Frontal cortex (tissue), 3 donors: ENCODE measurements at regions not wholly inside any gene's neighbourhood (a gene's known extent, or its start where the extent isn't known, plus 50 kb on each side); places are given as distances from the start of the nearest gene placed in this dataset.

Experiments
- DNase-seq, 2 donors: peaks; one replicate each; pipeline ENCODE4 v3.0.0; 2012; ENCODE audit warnings: low spot score in 2 of 2
- FAIRE-seq: peaks from 2 replicates; lab custom pipeline; 2012; peaks lifted over from hg19 to GRCh38; lab: Jason Lieb, UNC
- donor health status: control.
- donor health status: control.
- donor health status: control.

DNA sequence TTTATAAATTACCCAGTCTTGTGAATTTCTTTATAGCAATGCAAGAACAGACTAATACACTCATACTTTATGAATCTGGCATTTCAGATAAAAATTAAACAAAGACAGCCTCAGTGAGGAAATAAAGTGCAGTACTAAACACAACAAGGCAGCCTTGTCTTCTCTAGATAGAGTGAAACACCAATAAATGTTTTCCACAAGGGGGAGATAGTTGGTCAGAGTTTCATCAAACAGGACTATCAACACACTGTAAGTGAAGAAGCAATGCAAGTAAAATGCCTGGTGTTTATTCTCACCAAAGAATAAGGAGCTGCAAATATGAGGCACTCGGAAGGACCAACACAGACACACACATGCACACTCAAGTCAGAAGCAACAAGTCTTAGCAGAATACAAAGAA, 62.8 kb downstream of the FAM9B start:
- no peak for DNase-seq
- FAIRE-seq: no peak

DNA sequence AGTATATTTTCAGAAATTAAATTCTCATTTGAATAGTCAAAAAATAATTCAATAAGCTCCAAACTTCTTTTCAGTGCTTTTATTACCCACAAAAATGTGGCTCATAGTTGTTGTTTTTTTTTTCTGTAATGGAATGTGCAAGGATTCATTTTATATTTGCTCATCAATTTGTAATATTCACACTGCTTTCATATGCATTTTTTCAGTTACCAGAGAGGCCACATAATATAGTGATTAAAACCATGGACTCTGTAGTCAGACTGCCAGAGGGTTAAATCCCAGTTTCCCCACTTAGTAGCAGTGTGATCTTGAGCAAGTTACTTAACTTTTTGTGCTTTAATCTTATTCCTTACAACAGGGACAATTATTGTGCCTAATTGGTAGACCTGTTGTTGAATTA, 64.5 kb downstream of the FAM9B start:
- no peak for DNase-seq
- no peak for FAIRE-seq

DNA sequence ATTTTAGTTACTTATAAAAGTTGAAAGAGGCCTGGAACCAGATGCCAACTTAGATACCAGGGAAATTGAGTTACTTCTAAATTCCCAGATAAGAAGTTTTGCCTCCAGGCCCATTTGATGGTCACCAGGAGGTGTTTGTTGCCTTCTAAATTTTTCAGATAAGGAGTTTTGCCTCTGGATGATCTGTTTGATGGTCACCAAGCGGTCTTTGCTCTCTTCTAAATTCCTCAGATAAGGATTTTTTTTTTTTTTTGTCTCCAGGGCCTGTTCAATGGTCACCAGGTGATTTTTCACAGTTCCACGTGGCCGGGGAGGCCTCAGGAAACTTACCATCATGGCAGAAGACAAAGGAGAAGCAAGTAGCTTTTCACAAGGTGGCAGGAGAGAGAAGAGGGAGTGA, 66.5 kb downstream of the FAM9B start:
- DNase-seq: no peak
- FAIRE-seq: no peak

DNA sequence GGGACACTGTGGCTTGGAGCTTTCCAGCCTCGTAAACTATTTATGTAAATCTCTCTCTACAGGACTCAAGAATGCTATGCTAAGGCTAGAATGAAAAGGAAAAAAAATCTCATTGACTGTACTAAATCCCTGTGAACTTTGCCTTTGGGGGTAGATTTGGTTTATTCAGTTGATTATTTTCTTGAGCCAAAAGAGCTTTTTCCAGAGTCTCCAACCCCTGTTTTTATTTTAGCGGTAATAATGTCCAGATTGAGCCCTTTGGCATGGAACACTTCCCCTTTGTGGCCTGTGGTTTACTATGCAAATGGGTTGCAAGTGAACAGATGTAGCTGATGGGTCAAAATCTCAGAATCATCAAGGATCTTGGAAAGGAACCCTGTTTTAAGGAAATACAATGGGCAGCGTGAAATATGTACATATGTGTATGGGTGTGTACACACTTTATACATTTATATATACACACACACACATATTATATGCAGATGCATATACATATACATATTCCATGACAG, 72.9 kb downstream of the FAM9B start:
- FAIRE-seq (no peak), DNase-seq (no peak)

DNA sequence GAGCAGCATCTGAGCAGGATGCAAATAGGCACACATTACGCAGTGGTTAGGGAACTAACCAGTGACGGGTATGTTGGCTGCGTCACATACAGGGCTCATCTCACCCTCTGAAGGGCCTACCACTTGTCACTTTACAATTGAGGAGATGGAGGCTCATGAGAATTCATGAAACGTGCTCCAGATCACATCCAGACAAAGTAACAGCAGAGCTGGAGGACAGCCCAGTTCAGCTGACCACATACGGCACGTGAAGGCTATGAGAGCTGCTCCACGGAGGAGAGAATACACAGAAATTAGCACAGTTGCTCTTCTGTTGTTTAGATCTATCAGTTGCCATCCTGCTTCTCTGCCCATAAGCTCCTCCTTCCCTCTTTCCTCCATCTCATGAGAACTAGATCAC, 78.4 kb downstream of the FAM9B start:
- no peak for DNase-seq

DNA sequence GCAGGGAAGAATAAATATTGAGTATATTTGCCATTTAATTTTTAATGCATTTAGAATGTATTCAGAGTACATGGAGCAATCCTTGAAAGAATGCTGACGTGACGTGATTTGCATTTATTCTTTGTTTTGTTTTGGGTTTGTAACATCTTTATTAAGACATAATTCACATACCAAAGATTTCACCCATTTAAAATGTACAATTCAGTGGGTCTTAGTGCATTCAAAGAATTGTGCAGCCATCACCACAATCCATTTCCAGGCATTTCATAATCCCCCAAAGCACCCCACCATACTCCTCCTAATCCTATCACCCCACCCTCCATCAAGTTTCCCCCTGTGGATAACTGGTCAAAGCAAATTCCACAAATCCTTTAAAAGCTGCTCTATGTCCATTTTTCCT, 87.4 kb downstream of the FAM9B start:
- FAIRE-seq (no peak), DNase-seq (no peak)

More for the DNA sequence above, 78.4 kb downstream of the FAM9B start:
- FAIRE-seq: no peak

DNA sequence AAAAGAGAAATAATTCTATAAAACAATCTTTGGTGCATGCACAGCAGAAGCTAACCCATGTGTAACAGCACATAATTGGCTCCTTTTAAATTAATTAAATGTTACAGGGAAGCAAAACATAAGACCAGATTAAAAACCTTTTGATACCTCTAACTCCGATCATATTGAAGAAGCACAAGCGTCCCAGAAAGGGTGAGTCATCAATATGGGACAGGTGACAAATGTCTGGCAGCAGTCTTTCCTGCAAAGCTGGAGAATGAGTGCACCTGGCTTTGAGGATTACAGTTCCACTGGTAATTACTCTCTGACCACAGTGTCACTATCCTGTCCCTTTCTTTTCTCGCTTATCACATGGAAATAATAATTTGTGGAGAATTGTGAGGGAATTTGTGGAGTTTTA, 94.6 kb downstream of the FAM9B start:
- no peak for FAIRE-seq
- no peak for DNase-seq

DNA sequence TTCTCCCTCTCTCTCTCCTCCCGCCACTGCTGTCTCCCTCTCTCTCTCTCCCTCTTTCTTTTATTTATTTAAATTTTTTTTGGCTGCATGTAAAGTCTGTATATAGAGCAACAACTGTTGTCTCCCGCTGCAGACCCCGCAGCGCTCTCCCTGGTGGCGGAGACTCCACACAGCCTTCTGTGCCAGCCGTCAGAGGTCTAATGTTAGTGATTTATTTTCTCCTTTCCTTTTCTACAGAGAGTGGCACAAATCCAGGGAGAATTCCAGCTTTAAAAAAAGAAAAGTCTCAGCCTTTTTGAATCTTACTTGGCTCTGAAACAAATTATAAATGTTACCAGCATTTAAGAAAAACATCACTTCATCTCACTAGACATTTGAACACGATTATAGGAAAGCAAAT, 106.2 kb downstream of the FAM9B start:
- no peak for DNase-seq
- no peak for FAIRE-seq

DNA sequence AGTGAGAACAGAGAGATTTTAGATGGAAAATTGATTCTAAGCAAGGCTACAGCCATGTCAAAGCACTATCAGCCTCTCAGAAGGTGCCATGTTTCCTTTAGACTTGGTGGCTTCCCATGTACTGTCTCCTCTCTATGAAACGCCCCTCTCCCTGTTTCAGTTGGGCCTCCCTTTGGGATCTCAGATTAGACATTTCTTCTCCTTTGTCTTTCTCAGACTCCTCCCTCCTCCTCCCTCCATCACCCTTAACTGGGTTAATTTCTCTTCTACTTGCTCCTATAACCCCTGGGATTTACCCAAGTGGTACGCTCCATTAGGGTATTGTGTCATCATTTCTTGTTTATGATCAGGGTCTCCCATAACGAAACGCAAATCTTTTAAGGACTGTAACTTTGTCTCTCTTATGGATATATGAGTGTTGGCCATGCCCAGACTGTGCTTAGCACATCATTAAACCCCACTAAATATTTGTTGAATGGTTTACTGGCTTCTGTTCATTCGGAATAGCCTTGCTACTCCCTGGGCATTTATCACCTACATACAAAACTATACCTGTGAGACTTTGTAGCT, 106.8 kb downstream of the FAM9B start:
- no peak for FAIRE-seq
- no peak for DNase-seq

DNA sequence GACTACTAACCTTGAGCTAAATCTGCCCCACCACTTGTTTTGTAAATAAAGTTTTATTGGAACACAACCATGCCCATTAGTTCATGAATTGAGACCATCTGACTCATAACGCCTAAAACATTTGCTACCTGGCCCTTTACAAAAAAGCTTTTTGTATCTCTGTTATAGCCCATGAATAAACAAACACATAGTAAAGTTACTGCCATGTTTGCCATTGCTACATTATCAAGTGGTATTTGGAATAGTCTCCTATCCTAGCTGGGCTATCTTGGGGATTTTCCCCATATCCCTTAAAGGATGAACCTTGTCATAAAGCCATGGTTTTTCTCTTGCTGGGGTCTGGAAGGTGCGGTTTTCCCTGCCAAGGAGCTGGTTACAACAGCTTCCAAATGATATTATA, 112.3 kb downstream of the FAM9B start:
- FAIRE-seq (no peak), DNase-seq (no peak)

DNA sequence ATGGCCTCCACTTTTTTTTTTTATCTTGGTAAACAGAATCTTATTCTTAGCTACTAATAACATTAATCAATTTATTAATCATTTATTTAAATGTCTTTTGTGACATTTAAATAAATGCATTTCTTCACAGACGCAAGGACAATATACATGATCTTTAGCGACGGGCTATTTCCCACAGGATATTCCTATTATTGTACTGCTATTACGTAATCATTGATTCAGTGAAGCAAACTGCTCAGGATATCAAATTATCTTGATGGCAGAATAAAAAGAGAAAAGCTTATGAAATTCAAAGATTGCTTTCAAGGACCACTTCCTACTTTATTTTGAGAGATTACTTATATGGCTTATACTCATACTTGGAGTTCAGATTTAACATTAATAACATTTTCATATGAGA, 114.1 kb downstream of the FAM9B start:
- no peak for DNase-seq

DNA sequence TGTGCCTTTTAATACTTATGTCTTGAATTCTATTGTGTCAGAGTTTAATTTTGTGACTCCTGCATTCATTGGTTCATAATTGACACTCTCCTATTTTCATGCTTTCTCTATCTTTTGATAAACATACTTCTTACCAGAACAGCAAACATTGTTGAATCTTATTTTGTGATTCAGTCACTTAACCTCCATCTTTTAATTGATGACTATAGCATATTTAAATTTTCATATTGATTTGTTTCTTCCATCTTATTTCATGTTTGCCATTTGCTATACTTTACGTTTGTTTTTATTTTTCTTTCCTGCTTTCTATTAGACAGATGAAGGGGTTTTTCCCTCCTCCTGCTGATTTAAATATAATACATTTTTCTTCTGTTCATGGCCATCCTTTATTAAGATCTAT, 115.5 kb upstream of the FAM9A start:
- DNase-seq: no peak
- no peak for FAIRE-seq

More for the DNA sequence above, 114.1 kb downstream of the FAM9B start:
- FAIRE-seq: no peak

DNA sequence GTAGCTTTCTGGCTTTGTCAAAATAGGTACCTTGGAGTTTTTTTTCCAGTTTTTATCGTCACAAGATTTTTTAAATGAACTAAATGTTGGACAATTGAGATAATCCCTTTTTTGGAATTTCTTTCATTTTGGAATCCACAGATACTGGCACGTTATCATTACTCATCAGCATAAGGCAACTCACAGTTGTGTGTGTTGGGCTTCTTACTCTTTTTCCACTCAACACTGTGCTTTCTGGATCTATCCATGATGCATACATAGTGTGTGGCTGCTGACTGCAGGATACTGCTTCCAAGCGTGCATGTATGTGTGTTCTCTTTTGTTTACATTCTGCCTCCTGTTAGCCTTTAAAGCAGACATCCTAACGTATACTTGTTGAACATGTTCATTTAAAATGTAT, 113.5 kb upstream of the FAM9A start:
- no peak for FAIRE-seq
- DNase-seq: no peak

DNA sequence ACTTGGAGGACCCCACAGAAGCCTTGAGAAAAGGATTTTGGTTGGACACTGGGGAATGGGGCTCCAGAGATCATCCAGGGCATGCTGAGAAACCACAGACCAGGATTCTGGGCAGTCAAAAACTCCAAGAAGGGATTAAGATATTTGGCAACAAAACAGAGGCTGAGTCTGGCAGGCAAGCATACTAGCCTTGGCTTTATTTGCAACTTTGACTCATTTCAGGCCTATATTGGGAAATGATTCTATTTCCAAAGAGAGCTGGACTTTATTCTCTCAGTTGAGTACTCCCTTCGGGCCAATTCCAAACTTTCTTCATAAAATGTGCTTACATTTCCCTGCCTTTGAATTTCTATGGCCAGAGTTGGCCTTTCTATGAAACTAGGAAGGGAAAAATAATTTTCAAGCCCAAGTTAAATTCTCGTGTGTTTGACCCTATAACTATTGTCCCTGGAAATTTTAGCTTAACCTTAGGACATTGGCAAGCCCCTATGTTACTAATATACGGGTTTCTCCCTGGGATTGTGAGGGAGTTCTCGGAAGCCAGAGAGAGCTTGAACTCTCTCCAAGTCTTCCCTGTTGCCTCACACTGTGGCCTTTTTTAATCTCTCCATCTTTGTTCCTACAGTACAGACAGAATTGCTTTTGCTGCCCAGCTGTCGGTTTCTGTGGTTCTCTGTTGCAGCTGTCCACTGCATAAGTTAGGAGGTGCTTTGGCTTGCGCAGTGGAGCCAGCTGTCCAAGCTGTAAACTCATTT, 112.6 kb upstream of the FAM9A start:
- no peak for FAIRE-seq
- peak in 1 of 2 donors; percentile 2 for DNase-seq

DNA sequence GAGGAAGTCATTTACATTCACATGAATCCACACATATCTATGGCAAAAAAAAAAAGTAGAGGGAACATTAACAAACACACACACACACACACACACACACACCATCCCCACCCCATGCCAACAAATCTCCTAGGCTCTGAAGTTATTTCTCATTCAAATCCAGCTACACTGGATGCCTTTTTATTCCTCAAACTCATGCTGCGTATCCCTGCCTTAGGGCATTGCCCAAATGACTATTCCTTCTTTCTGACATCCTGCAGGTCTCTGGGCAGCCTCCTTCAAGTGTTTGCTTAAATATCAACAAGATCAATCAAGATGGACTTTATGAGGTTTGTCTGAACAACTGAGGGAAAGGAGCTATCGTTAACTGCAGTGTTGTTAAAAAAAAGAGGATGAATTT, 106.5 kb upstream of the FAM9A start:
- FAIRE-seq: no peak
- DNase-seq: no peak

DNA sequence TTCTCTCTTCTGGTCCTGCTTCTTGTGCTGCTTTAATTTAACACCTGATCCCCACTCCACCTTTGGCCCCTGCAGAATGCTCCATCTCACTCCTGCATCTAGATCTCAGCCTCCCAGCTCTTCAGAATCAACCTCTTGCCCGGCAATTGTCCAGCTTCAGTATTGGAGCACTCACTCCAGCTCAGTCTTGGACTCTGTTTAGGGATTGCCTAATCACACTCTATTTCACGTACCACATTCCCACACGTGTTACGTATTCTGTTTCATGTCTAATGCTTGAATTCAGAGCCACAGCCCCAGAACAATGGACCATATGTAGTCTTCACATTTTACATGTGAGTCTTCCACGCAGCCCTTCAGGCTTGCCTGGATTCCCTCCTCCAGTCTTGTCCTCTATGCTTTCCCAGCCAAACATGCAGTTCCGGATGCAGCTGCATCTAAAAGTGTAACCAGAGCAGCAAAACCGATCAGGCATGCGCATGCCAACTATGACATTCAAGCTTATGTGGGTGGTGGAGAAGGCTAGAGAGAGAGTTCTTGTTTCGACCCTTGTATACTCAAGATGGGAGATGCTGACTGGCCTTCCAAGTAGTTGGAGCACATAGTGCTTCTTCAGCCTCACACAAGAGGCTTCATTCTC, 105.2 kb upstream of the FAM9A start:
- FAIRE-seq: no peak

DNA sequence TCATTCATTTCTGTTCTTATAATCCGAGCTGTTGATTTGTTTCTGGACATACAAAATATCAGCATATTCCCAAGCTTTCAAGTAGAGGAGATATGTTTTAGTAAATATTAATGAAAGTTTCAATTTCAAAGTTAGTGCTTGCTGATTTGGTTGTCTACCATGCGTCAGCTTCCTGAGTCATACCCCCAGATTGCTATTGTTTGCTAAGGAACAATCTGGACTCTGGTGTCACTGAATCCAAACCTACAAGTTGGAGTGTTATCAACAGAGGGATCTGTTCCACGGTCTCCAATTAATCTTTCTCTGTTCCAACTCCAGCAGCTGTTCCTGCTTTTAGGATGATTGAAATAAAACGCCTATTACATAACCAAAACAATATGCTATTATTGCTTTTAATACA, 96.1 kb upstream of the FAM9A start:
- DNase-seq (no peak), FAIRE-seq (no peak)

More for the DNA sequence above, 105.2 kb upstream of the FAM9A start:
- DNase-seq: no peak

DNA sequence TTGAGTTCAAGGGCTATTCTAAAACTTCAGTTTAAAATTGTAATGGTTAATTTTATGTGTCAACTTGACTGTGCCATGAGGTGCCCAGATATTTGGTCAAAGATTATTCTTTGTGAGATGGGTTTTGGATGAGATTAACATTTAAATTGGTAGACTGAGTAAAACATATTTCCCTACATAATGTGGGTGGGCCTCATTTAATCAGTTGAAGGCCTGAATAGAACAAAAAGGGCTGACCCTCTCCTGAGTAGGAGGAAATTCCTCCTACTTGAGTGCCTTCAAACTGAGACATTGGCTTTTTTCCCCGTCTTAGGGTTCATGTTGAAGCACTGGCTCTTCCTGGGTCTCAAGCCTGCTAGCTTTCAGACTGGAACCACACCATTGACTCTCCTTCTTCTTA, 89.6 kb upstream of the FAM9A start:
- FAIRE-seq: no peak

DNA sequence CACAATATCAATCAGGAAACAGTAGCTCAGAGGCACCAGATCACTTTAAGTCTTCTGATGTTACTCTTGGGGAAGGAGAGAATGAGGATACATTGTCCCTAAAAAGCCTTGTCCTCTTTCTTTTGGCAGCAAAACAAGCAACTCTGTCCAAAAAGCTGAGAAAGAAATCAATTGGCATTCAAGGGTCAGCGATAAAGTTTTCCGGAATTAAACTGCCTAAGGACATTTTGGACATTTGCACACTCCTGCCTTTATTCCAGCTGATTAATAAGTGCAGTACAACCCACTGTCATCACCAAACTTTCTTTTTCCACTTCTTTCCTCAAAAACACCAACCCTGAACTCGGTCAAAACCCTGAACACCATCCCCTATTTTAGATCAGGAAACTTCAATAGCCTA, 85.8 kb upstream of the FAM9A start:
- DNase-seq (no peak), FAIRE-seq (no peak)

More for the DNA sequence above, 89.6 kb upstream of the FAM9A start:
- DNase-seq: no peak

DNA sequence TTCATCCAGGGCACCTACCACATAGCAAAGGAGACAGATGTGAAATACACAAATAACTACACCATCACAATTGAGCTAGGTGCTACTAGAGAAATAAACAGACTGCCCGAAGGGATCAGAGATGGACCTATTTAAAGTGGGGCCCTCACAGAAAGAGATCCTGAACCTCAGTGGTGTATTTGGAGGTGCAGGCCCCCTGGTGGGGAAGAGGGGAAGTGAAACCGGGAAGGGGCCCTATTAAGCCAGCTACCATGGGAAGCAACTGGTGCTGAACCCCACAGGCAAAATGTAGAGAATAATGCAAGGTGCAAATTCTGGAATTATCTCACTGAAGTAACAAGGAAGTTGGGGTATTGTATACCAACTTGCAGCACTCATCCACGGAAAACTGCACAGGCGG, 78.6 kb upstream of the FAM9A start:
- DNase-seq (no peak), FAIRE-seq (no peak)

DNA sequence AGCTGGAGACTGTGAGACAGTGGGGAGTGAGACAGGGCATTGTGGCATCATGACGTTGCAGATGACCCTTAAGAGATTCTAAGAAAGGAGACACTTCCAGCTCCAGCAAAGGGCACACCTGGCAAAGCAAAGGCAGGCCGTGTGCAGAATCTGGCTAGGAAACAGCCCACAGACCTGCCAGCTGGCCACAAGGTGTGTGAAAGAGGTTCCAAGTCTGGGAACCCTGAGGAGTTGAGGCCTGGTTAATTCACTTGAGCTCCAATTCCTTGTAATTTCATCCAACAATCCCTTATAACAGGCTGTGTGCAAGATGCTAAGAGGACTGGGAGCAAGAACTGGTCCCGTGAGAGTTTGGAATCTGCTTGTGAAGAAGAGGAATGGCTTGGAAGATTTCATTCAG, 72.8 kb upstream of the FAM9A start:
- FAIRE-seq (no peak), DNase-seq (no peak)
